H1 (cell line): ENCODE measurements at regions not wholly inside any gene's neighbourhood (a gene's known extent, or its start where the extent isn't known, plus 50 kb on each side); places are given as distances from the start of the nearest gene placed in this dataset.

Experiments
- CTCF ChIA-PET: fragments of 300-600 bp; sonication (Branson Sonifier 250); formaldehyde crosslinking; loops from one replicate; lab custom pipeline; 2021; ENCODE audit not compliant: partially characterized antibody; lab: Charles Lee
- POLR2A ChIA-PET: fragments of 300-600 bp; sonication (Branson Sonifier 250); formaldehyde crosslinking; loops from one replicate; lab custom pipeline; 2021; ENCODE audit warnings: inconsistent platforms; ENCODE audit not compliant: partially characterized antibody; lab: Charles Lee
- DNase-seq, 2 experiments: peaks; one replicate each; pipeline versions ENCODE4 v3.0.0 to v3.0.0-alpha.2; 2010 to 2022; ENCODE audit warnings: low spot score in 2 of 2, low read depth in 1 of 2, mixed read lengths in 1 of 2
- FAIRE-seq: peaks from 2 replicates; lab custom pipeline; 2011; peaks lifted over from hg19 to GRCh38; lab: Jason Lieb, UNC
- H2AFZ ChIP-seq: 2 replicates; pipeline ENCODE4 v1.8.1; 2012; ENCODE audit warnings: low read length, inconsistent platforms
- H2AK5ac ChIP-seq: 2 replicates; pipeline ENCODE4 v1.6.1; 2013; ENCODE audit warnings: low read depth, low read length
- H2BK120ac ChIP-seq: replicated peaks from 2 replicates; pipeline ENCODE3; 2013; ENCODE audit warnings: low read depth, low read length, inconsistent platforms
- H2BK12ac ChIP-seq: 2 replicates; pipeline ENCODE4 v1.6.1; 2013; ENCODE audit warnings: low read depth, low read length
- H2BK15ac ChIP-seq: 2 replicates; pipeline ENCODE4 v1.6.1; 2013; ENCODE audit warnings: low read length
- H2BK20ac ChIP-seq: 2 replicates; pipeline ENCODE4 v1.6.1; 2013; ENCODE audit warnings: low read length
- H2BK5ac ChIP-seq: 2 replicates; pipeline ENCODE4 v1.6.1; 2013; ENCODE audit warnings: low read depth, low read length
- H3K14ac ChIP-seq: 2 replicates; pipeline ENCODE4 v1.6.1; 2013; ENCODE audit warnings: inconsistent platforms; ENCODE audit not compliant: insufficient read length
- H3K18ac ChIP-seq: 2 replicates; pipeline ENCODE4 v1.6.1; 2013; ENCODE audit warnings: low read length; ENCODE audit errors: extremely low read depth
- H3K23ac ChIP-seq: 2 replicates; pipeline ENCODE4 v1.6.1; 2013; ENCODE audit warnings: inconsistent platforms; ENCODE audit not compliant: insufficient read length
- H3K23me2 ChIP-seq: 2 replicates; pipeline ENCODE4 v1.6.1; 2013; ENCODE audit warnings: low read depth, low read length
- H3K27ac ChIP-seq: 2 replicates; pipeline ENCODE4 v1.6.1; 2011; ENCODE audit warnings: low read depth, low read length, inconsistent platforms
- H3K27me3 ChIP-seq, 4 experiments: replicated peaks in 1 of 4; 1 replicate in 1 of 4; 2 replicates in 3 of 4; pipeline versions ENCODE4 v1.6.1 to v1.8.1; 2011 to 2013; ENCODE audit warnings: low read length in 3 of 4, mild to moderate bottlenecking in 3 of 4, inconsistent platforms in 2 of 4, mixed read lengths in 2 of 4, moderate library complexity in 1 of 4; ENCODE audit not compliant: control insufficient read depth in 3 of 4, insufficient read depth in 3 of 4; ENCODE audit errors: extremely low read depth in 1 of 4
- H3K36me3 ChIP-seq, 4 experiments: 2 replicates each; pipeline versions ENCODE4 v1.6.1 to v1.8.1; 2011 to 2013; ENCODE audit warnings: mild to moderate bottlenecking in 4 of 4, low read length in 3 of 4, moderate library complexity in 2 of 4, control low read depth in 1 of 4, inconsistent platforms in 1 of 4; ENCODE audit not compliant: insufficient read depth in 4 of 4, control insufficient read depth in 2 of 4
- H3K4ac ChIP-seq: replicated peaks from 2 replicates; pipeline ENCODE3; 2013; ENCODE audit warnings: low read length, low read depth, mixed read lengths, inconsistent platforms; ENCODE audit not compliant: insufficient read length
- H3K4me1 ChIP-seq, 4 experiments: replicated peaks in 1 of 4; 1 replicate in 1 of 4; 2 replicates in 3 of 4; pipeline versions ENCODE4 v1.6.1 to v1.8.1; 2011 to 2013; ENCODE audit warnings: low read length in 3 of 4, inconsistent platforms in 2 of 4, mixed read lengths in 1 of 4; ENCODE audit not compliant: insufficient read depth in 4 of 4, control insufficient read depth in 3 of 4
- H3K4me2 ChIP-seq, 2 experiments: 2 replicates each; pipeline versions ENCODE4 v1.6.1 to v1.8.1; 2011 to 2013; ENCODE audit warnings: low read depth in 2 of 2, low read length in 2 of 2, control low read depth in 1 of 2, inconsistent platforms in 1 of 2, mild to moderate bottlenecking in 1 of 2; ENCODE audit not compliant: insufficient read depth in 1 of 2
- H3K4me3 ChIP-seq, 4 experiments: fragments of 200-600, 300-600 bp in 1 of 4; sonication (generic), shearing (Covaris generic), sonication (Bioruptor Twin) in 1 of 4; 2 replicates each; pipeline versions ENCODE4 v1.5.1 to v1.8.1; 2011 to 2016; ENCODE audit warnings: low read length in 4 of 4, low read depth in 3 of 4, control low read depth in 2 of 4, inconsistent platforms in 2 of 4, mild to moderate bottlenecking in 2 of 4, mixed read lengths in 1 of 4, moderate library complexity in 1 of 4; ENCODE audit not compliant: insufficient read depth in 2 of 4; ENCODE audit errors: extremely low read depth in 1 of 4
- H3K56ac ChIP-seq: replicated peaks from 2 replicates; pipeline ENCODE3; 2013; ENCODE audit warnings: low read depth, mild to moderate bottlenecking, mixed read lengths, low read length, inconsistent platforms; ENCODE audit not compliant: insufficient read length
- H3K79me1 ChIP-seq: 2 replicates; pipeline ENCODE4 v1.6.1; 2013; ENCODE audit warnings: low read depth, low read length, control low read depth
- H3K79me2 ChIP-seq, 2 experiments: 2 replicates each; pipeline versions ENCODE4 v1.6.1 to v1.8.1; 2012 to 2013; ENCODE audit warnings: low read length in 2 of 2, mild to moderate bottlenecking in 2 of 2, inconsistent platforms in 1 of 2; ENCODE audit not compliant: insufficient read depth in 2 of 2, control insufficient read depth in 1 of 2
- H3K9ac ChIP-seq, 4 experiments: replicated peaks in 1 of 4; 1 replicate in 1 of 4; 2 replicates in 3 of 4; pipeline versions ENCODE4 v1.6.1 to v1.8.1; 2011 to 2013; ENCODE audit warnings: low read depth in 3 of 4, low read length in 3 of 4, control low read depth in 2 of 4, mild to moderate bottlenecking in 2 of 4, moderate library complexity in 2 of 4, inconsistent platforms in 1 of 4; ENCODE audit errors: extremely low read depth in 1 of 4
- H3K9me3 ChIP-seq, 2 experiments: 2 replicates each; pipeline versions ENCODE4 v1.6.1 to v1.8.1; 2012 to 2013; ENCODE audit warnings: mild to moderate bottlenecking in 2 of 2, moderate library complexity in 2 of 2, control low read depth in 1 of 2, inconsistent platforms in 1 of 2, low read depth in 1 of 2, low read length in 1 of 2, mixed read lengths in 1 of 2; ENCODE audit not compliant: insufficient read depth in 2 of 2
- H4K20me1 ChIP-seq, 2 experiments: replicated peaks in 1 of 2; 2 replicates each; pipeline versions ENCODE3 to v1.8.1; 2011 to 2013; ENCODE audit warnings: inconsistent platforms in 2 of 2, low read length in 2 of 2, mild to moderate bottlenecking in 1 of 2; ENCODE audit not compliant: insufficient read depth in 2 of 2, control insufficient read depth in 1 of 2
- H4K5ac ChIP-seq: 2 replicates; pipeline ENCODE4 v1.6.1; 2013; ENCODE audit warnings: low read length, low read depth, mixed read lengths, inconsistent platforms; ENCODE audit not compliant: insufficient read length
- H4K8ac ChIP-seq: 2 replicates; pipeline ENCODE4 v1.8.0; 2013; ENCODE audit warnings: mild to moderate bottlenecking, moderate library complexity, low read length, inconsistent platforms; ENCODE audit not compliant: insufficient read depth; ENCODE audit errors: extremely low read depth
- H4K91ac ChIP-seq: replicated peaks from 2 replicates; pipeline ENCODE3; 2013; ENCODE audit warnings: low read length, mixed read lengths, inconsistent platforms; ENCODE audit not compliant: insufficient read length
- CEBPB ChIP-seq: IDR thresholded peaks from 2 replicates; pipeline ENCODE4 v1.6.1; 2012; ENCODE audit warnings: low read depth, low read length
- CHD2 ChIP-seq: IDR thresholded peaks from 2 replicates; pipeline ENCODE4 v1.6.1; 2012; ENCODE audit warnings: low read length, improper control_type of control experiment
- EGR1 ChIP-seq: IDR thresholded peaks from 2 replicates; pipeline ENCODE4 v1.6.1; 2011; ENCODE audit warnings: low read depth, low read length, borderline replicate concordance
- EZH2 ChIP-seq: fragments of 200-600 bp; sonication (generic); IDR thresholded peaks from 2 replicates; pipeline ENCODE4 v1.7.1; 2012; ENCODE audit warnings: low read depth, mild to moderate bottlenecking, moderate library complexity, low read length, inconsistent platforms; ENCODE audit not compliant: severe bottlenecking
- JUND ChIP-seq: IDR thresholded peaks from 2 replicates; pipeline ENCODE4 v1.6.1; 2011; ENCODE audit warnings: mild to moderate bottlenecking, improper control_type of control experiment, low read length
- NRF1 ChIP-seq: IDR thresholded peaks from 2 replicates; pipeline ENCODE4 v1.6.1; 2011; ENCODE audit warnings: mild to moderate bottlenecking, low read depth, low read length, improper control_type of control experiment
- POLR2A ChIP-seq, 2 experiments: IDR thresholded peaks; 1 replicate in 1 of 2; 2 replicates in 1 of 2; pipeline ENCODE4 v1.6.1; 2011; ENCODE audit warnings: low read depth in 2 of 2, low read length in 2 of 2, mild to moderate bottlenecking in 2 of 2; ENCODE audit errors: control extremely low read depth in 1 of 2
- POLR2AphosphoS5 ChIP-seq: IDR thresholded peaks from 2 replicates; pipeline ENCODE4 v1.6.1; 2011; ENCODE audit warnings: low read depth, low read length
- SP2 ChIP-seq: IDR thresholded peaks from 2 replicates; pipeline ENCODE4 v1.6.1; 2012; ENCODE audit warnings: mild to moderate bottlenecking, low read length, inconsistent platforms
- SRF ChIP-seq: IDR thresholded peaks from 2 replicates; pipeline ENCODE4 v1.6.1; 2011; ENCODE audit warnings: mild to moderate bottlenecking, low read depth, low read length, moderate library complexity
- TAF7 ChIP-seq: optimal IDR thresholded peaks from 2 replicates; pipeline ENCODE3; 2011; ENCODE audit warnings: low read depth, mild to moderate bottlenecking, inconsistent platforms, low read length, moderate library complexity, borderline replicate concordance
- TCF12 ChIP-seq: IDR thresholded peaks from 2 replicates; pipeline ENCODE4 v1.6.1; 2011; ENCODE audit warnings: low read depth, mild to moderate bottlenecking, low read length
- YY1 ChIP-seq: IDR thresholded peaks from 2 replicates; pipeline ENCODE4 v1.6.1; 2011; ENCODE audit warnings: low read depth, mild to moderate bottlenecking, low read length
- WGBS, 2 experiments: shearing (Covaris generic) in 1 of 2; methylation state at CpG; one replicate each; pipeline versions ENCODE4 v1.1.6 to v1.1.7; 2013 to 2015; ENCODE audit warnings: low lambda C conversion rate in 2 of 2, mixed read lengths in 2 of 2, inconsistent platforms in 1 of 2, low coverage in 1 of 2, missing lambda C conversion rate in 1 of 2; ENCODE audit not compliant: insufficient replicate concordance in 2 of 2, insufficient coverage in 1 of 2, insufficient read length in 1 of 2; ENCODE audit errors: extremely low coverage in 1 of 2, missing lambda C conversion rate in 1 of 2; 5-methylcytosine and 5-hydroxymethylcytosine counted together

GRCh38 chr14:84209031-84209430 lies 1320.9 kb upstream of the FLRT2 start:
- H3K27ac ChIP-seq, result no peak overlapping the region
- H4K91ac ChIP-seq, result no peak overlapping the region
- H3K18ac ChIP-seq, result no peak overlapping the region
- no peak overlapping the region for H3K9ac ChIP-seq
- no peak overlapping the region for H3K14ac ChIP-seq
- H3K4me2 ChIP-seq, result no peak overlapping the region
- H2AK5ac ChIP-seq, result no peak overlapping the region
- H4K20me1 ChIP-seq, result no peaks in the 10 kb centered on the region
- no peak overlapping the region for H3K23ac ChIP-seq
- H2AFZ ChIP-seq, result no peak overlapping the region
- no peak overlapping the region for H4K5ac ChIP-seq
- POLR2A ChIA-PET, result no interaction called here
- H3K4ac ChIP-seq, result no peak overlapping the region
- H2BK120ac ChIP-seq, result no peak overlapping the region
- H3K4me3 ChIP-seq, result no peak overlapping the region
- H3K9me3 ChIP-seq, result no peaks in the 10 kb centered on the region
- FAIRE-seq (no peak), DNase-seq (no peak)
- H2BK5ac ChIP-seq, result no peak overlapping the region
- H3K23me2 ChIP-seq, result no peaks in the 10 kb centered on the region
- H2BK15ac ChIP-seq, result no peak overlapping the region
- no peak overlapping the region for H2BK12ac ChIP-seq
- no peaks in the 10 kb centered on the region for H3K4me1 ChIP-seq
- TF ChIP-seq CEBPB (no peak), POLR2A (IDR thresholded peaks at IDR 0.05; ENCODE audit: control extremely low read depth in 1 of 2, low read depth in 2 of 2, low read length in 2 of 2) (no peak), SP2 (no peak), NRF1 (no peak), TAF7 (no peak), CHD2 (no peak), POLR2AphosphoS5 (no peak), YY1 (no peak), JUND (no peak), EGR1 (no peak), EZH2 (no peak), SRF (no peak), TCF12 (no peak)
- TF ChIP-seq, all 59 proteins: peak for 0
- CTCF ChIA-PET, result interaction anchor here (1.2 kb wide), 1 partner anchor 9 kb away, joined by 4 read pairs; no protein-coding TSS in a partner anchor
- Histone ChIP-seq H3K27me3 (no peaks in the 10 kb centered on the region), H3K79me1 (no peaks in the 10 kb centered on the region), H3K56ac (no peak overlapping the region), H4K8ac (no peak overlapping the region), H3K79me2 (no peaks in the 10 kb centered on the region), H2BK20ac (no peak overlapping the region), H3K36me3 (no peaks in the 10 kb centered on the region)
- WGBS, 2 experiments, result 89% methylated on average over 1 of the region's 1 CpG; no CpG with 5 or more reads in 1 of the 2 experiments
